OCI-LY7 (cell line): ENCODE measurements at regions not wholly inside any gene's neighbourhood (a gene's known extent, or its start where the extent isn't known, plus 50 kb on each side); places are given as distances from the start of the nearest gene placed in this dataset.

ENCODE experiments used
- EZH2phosphoT487 ChIP-seq: fragments of 200-600 bp; sonication (generic); IDR thresholded peaks from 2 replicates; pipeline ENCODE4 v1.6.1; 2018; ENCODE audit warnings: low read depth, borderline replicate concordance, mild to moderate bottlenecking, mixed run types, antibody characterized with exemption, low read length, moderate library complexity, mixed read lengths
- TF ChIP-seq, protein P1 (sequence below): fragments of 200-600 bp; sonication (generic); conservative IDR thresholded peaks from 2 replicates; pipeline ENCODE4 v1.5.1; 2014; ENCODE audit warnings: mild to moderate bottlenecking, antibody characterized with exemption, low read length, moderate library complexity, mixed read lengths

DNA sequence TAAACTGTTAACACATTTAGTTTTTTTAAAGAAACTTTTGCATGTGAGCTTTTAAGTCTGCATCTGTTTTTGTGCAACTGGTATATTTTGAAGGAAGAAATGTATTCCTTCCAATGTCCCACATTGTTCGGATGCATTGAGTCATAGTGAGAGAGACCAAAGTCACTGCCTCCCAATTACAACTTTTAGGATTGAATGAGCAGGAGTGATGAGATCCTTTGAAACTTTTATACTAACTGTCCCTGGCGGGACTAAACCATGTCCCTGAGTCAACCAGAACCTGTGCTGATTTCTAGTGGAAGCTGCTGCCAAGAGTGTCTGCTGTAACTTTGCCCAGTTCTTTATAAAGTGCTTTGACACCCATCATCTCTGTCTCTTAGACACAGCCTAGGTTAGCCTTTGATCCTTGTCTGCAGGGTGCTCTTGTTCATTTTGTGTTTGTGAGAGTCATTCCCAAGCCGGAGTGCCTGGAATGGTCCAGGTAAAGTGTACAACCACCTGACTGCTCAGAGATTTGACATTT is 122.7 kb downstream of the ZNF518B start:
- TF ChIP-seq, protein P1, sequence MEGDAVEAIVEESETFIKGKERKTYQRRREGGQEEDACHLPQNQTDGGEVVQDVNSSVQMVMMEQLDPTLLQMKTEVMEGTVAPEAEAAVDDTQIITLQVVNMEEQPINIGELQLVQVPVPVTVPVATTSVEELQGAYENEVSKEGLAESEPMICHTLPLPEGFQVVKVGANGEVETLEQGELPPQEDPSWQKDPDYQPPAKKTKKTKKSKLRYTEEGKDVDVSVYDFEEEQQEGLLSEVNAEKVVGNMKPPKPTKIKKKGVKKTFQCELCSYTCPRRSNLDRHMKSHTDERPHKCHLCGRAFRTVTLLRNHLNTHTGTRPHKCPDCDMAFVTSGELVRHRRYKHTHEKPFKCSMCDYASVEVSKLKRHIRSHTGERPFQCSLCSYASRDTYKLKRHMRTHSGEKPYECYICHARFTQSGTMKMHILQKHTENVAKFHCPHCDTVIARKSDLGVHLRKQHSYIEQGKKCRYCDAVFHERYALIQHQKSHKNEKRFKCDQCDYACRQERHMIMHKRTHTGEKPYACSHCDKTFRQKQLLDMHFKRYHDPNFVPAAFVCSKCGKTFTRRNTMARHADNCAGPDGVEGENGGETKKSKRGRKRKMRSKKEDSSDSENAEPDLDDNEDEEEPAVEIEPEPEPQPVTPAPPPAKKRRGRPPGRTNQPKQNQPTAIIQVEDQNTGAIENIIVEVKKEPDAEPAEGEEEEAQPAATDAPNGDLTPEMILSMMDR: no peak
- no peak for TF ChIP-seq EZH2phosphoT487
